H1 (cell line): ENCODE measurements at regions not wholly inside any gene's neighbourhood (a gene's known extent, or its start where the extent isn't known, plus 50 kb on each side); places are given as distances from the start of the nearest gene placed in this dataset.

Experiments
- CTCF ChIA-PET: fragments of 300-600 bp; sonication (Branson Sonifier 250); formaldehyde crosslinking; loops from one replicate; lab custom pipeline; 2021; ENCODE audit not compliant: partially characterized antibody; lab: Charles Lee
- POLR2A ChIA-PET: fragments of 300-600 bp; sonication (Branson Sonifier 250); formaldehyde crosslinking; loops from one replicate; lab custom pipeline; 2021; ENCODE audit warnings: inconsistent platforms; ENCODE audit not compliant: partially characterized antibody; lab: Charles Lee
- DNase-seq, 2 experiments: peaks; one replicate each; pipeline versions ENCODE4 v3.0.0 to v3.0.0-alpha.2; 2010 to 2022; ENCODE audit warnings: low spot score in 2 of 2, low read depth in 1 of 2, mixed read lengths in 1 of 2
- FAIRE-seq: peaks from 2 replicates; lab custom pipeline; 2011; peaks lifted over from hg19 to GRCh38; lab: Jason Lieb, UNC
- H2AFZ ChIP-seq: 2 replicates; pipeline ENCODE4 v1.8.1; 2012; ENCODE audit warnings: low read length, inconsistent platforms
- H2AK5ac ChIP-seq: 2 replicates; pipeline ENCODE4 v1.6.1; 2013; ENCODE audit warnings: low read depth, low read length
- H2BK120ac ChIP-seq: replicated peaks from 2 replicates; pipeline ENCODE3; 2013; ENCODE audit warnings: low read depth, low read length, inconsistent platforms
- H2BK12ac ChIP-seq: 2 replicates; pipeline ENCODE4 v1.6.1; 2013; ENCODE audit warnings: low read depth, low read length
- H2BK15ac ChIP-seq: 2 replicates; pipeline ENCODE4 v1.6.1; 2013; ENCODE audit warnings: low read length
- H2BK20ac ChIP-seq: 2 replicates; pipeline ENCODE4 v1.6.1; 2013; ENCODE audit warnings: low read length
- H2BK5ac ChIP-seq: 2 replicates; pipeline ENCODE4 v1.6.1; 2013; ENCODE audit warnings: low read depth, low read length
- H3K14ac ChIP-seq: 2 replicates; pipeline ENCODE4 v1.6.1; 2013; ENCODE audit warnings: inconsistent platforms; ENCODE audit not compliant: insufficient read length
- H3K18ac ChIP-seq: 2 replicates; pipeline ENCODE4 v1.6.1; 2013; ENCODE audit warnings: low read length; ENCODE audit errors: extremely low read depth
- H3K23ac ChIP-seq: 2 replicates; pipeline ENCODE4 v1.6.1; 2013; ENCODE audit warnings: inconsistent platforms; ENCODE audit not compliant: insufficient read length
- H3K23me2 ChIP-seq: 2 replicates; pipeline ENCODE4 v1.6.1; 2013; ENCODE audit warnings: low read depth, low read length
- H3K27ac ChIP-seq: 2 replicates; pipeline ENCODE4 v1.6.1; 2011; ENCODE audit warnings: low read depth, low read length, inconsistent platforms
- H3K27me3 ChIP-seq, 4 experiments: replicated peaks in 1 of 4; 1 replicate in 1 of 4; 2 replicates in 3 of 4; pipeline versions ENCODE4 v1.6.1 to v1.8.1; 2011 to 2013; ENCODE audit warnings: low read length in 3 of 4, mild to moderate bottlenecking in 3 of 4, inconsistent platforms in 2 of 4, mixed read lengths in 2 of 4, moderate library complexity in 1 of 4; ENCODE audit not compliant: control insufficient read depth in 3 of 4, insufficient read depth in 3 of 4; ENCODE audit errors: extremely low read depth in 1 of 4
- H3K36me3 ChIP-seq, 4 experiments: 2 replicates each; pipeline versions ENCODE4 v1.6.1 to v1.8.1; 2011 to 2013; ENCODE audit warnings: mild to moderate bottlenecking in 4 of 4, low read length in 3 of 4, moderate library complexity in 2 of 4, control low read depth in 1 of 4, inconsistent platforms in 1 of 4; ENCODE audit not compliant: insufficient read depth in 4 of 4, control insufficient read depth in 2 of 4
- H3K4ac ChIP-seq: replicated peaks from 2 replicates; pipeline ENCODE3; 2013; ENCODE audit warnings: low read length, low read depth, mixed read lengths, inconsistent platforms; ENCODE audit not compliant: insufficient read length
- H3K4me1 ChIP-seq, 4 experiments: replicated peaks in 1 of 4; 1 replicate in 1 of 4; 2 replicates in 3 of 4; pipeline versions ENCODE4 v1.6.1 to v1.8.1; 2011 to 2013; ENCODE audit warnings: low read length in 3 of 4, inconsistent platforms in 2 of 4, mixed read lengths in 1 of 4; ENCODE audit not compliant: insufficient read depth in 4 of 4, control insufficient read depth in 3 of 4
- H3K4me2 ChIP-seq, 2 experiments: 2 replicates each; pipeline versions ENCODE4 v1.6.1 to v1.8.1; 2011 to 2013; ENCODE audit warnings: low read depth in 2 of 2, low read length in 2 of 2, control low read depth in 1 of 2, inconsistent platforms in 1 of 2, mild to moderate bottlenecking in 1 of 2; ENCODE audit not compliant: insufficient read depth in 1 of 2
- H3K4me3 ChIP-seq, 4 experiments: fragments of 200-600, 300-600 bp in 1 of 4; sonication (generic), shearing (Covaris generic), sonication (Bioruptor Twin) in 1 of 4; 2 replicates each; pipeline versions ENCODE4 v1.5.1 to v1.8.1; 2011 to 2016; ENCODE audit warnings: low read length in 4 of 4, low read depth in 3 of 4, control low read depth in 2 of 4, inconsistent platforms in 2 of 4, mild to moderate bottlenecking in 2 of 4, mixed read lengths in 1 of 4, moderate library complexity in 1 of 4; ENCODE audit not compliant: insufficient read depth in 2 of 4; ENCODE audit errors: extremely low read depth in 1 of 4
- H3K56ac ChIP-seq: replicated peaks from 2 replicates; pipeline ENCODE3; 2013; ENCODE audit warnings: low read depth, mild to moderate bottlenecking, mixed read lengths, low read length, inconsistent platforms; ENCODE audit not compliant: insufficient read length
- H3K79me1 ChIP-seq: 2 replicates; pipeline ENCODE4 v1.6.1; 2013; ENCODE audit warnings: low read depth, low read length, control low read depth
- H3K79me2 ChIP-seq, 2 experiments: 2 replicates each; pipeline versions ENCODE4 v1.6.1 to v1.8.1; 2012 to 2013; ENCODE audit warnings: low read length in 2 of 2, mild to moderate bottlenecking in 2 of 2, inconsistent platforms in 1 of 2; ENCODE audit not compliant: insufficient read depth in 2 of 2, control insufficient read depth in 1 of 2
- H3K9ac ChIP-seq, 4 experiments: replicated peaks in 1 of 4; 1 replicate in 1 of 4; 2 replicates in 3 of 4; pipeline versions ENCODE4 v1.6.1 to v1.8.1; 2011 to 2013; ENCODE audit warnings: low read depth in 3 of 4, low read length in 3 of 4, control low read depth in 2 of 4, mild to moderate bottlenecking in 2 of 4, moderate library complexity in 2 of 4, inconsistent platforms in 1 of 4; ENCODE audit errors: extremely low read depth in 1 of 4
- H3K9me3 ChIP-seq, 2 experiments: 2 replicates each; pipeline versions ENCODE4 v1.6.1 to v1.8.1; 2012 to 2013; ENCODE audit warnings: mild to moderate bottlenecking in 2 of 2, moderate library complexity in 2 of 2, control low read depth in 1 of 2, inconsistent platforms in 1 of 2, low read depth in 1 of 2, low read length in 1 of 2, mixed read lengths in 1 of 2; ENCODE audit not compliant: insufficient read depth in 2 of 2
- H4K20me1 ChIP-seq, 2 experiments: replicated peaks in 1 of 2; 2 replicates each; pipeline versions ENCODE3 to v1.8.1; 2011 to 2013; ENCODE audit warnings: inconsistent platforms in 2 of 2, low read length in 2 of 2, mild to moderate bottlenecking in 1 of 2; ENCODE audit not compliant: insufficient read depth in 2 of 2, control insufficient read depth in 1 of 2
- H4K5ac ChIP-seq: 2 replicates; pipeline ENCODE4 v1.6.1; 2013; ENCODE audit warnings: low read length, low read depth, mixed read lengths, inconsistent platforms; ENCODE audit not compliant: insufficient read length
- H4K8ac ChIP-seq: 2 replicates; pipeline ENCODE4 v1.8.0; 2013; ENCODE audit warnings: mild to moderate bottlenecking, moderate library complexity, low read length, inconsistent platforms; ENCODE audit not compliant: insufficient read depth; ENCODE audit errors: extremely low read depth
- H4K91ac ChIP-seq: replicated peaks from 2 replicates; pipeline ENCODE3; 2013; ENCODE audit warnings: low read length, mixed read lengths, inconsistent platforms; ENCODE audit not compliant: insufficient read length
- ASH2L ChIP-seq: fragments of 200-600, 300-600 bp; sonication (generic); IDR thresholded peaks from one replicate; pipeline ENCODE4 v1.7.1; 2017; ENCODE audit warnings: low read length
- ATF2 ChIP-seq: IDR thresholded peaks from 2 replicates; pipeline ENCODE4 v1.6.1; 2012; ENCODE audit warnings: low read length, inconsistent platforms
- CHD1 ChIP-seq: IDR thresholded peaks from 2 replicates; pipeline ENCODE4 v1.6.1; 2012; ENCODE audit warnings: low read depth, low read length, improper control_type of control experiment
- CHD2 ChIP-seq: IDR thresholded peaks from 2 replicates; pipeline ENCODE4 v1.6.1; 2012; ENCODE audit warnings: low read length, improper control_type of control experiment
- HDAC2 ChIP-seq, 2 experiments: fragments of 300-600 bp in 1 of 2; sonication (generic) in 1 of 2; IDR thresholded peaks; 2 replicates each; pipeline ENCODE4 v1.6.1; 2011 to 2012; ENCODE audit warnings: low read depth in 2 of 2, low read length in 2 of 2, mild to moderate bottlenecking in 2 of 2, moderate library complexity in 2 of 2, borderline replicate concordance in 1 of 2, inconsistent platforms in 1 of 2
- MAFK ChIP-seq: IDR thresholded peaks from 2 replicates; pipeline ENCODE4 v1.6.1; 2012; ENCODE audit warnings: low read depth, mild to moderate bottlenecking, improper control_type of control experiment, low read length
- MAX ChIP-seq: IDR thresholded peaks from 2 replicates; pipeline ENCODE4 v1.6.1; 2012; ENCODE audit warnings: inconsistent platforms
- PHF8 ChIP-seq: fragments of 200-600 bp; sonication (generic); conservative IDR thresholded peaks from 2 replicates; pipeline ENCODE4 v1.7.1; 2012; ENCODE audit warnings: low read depth, mild to moderate bottlenecking, inconsistent platforms, low read length, moderate library complexity
- POLR2AphosphoS5 ChIP-seq: IDR thresholded peaks from 2 replicates; pipeline ENCODE4 v1.6.1; 2011; ENCODE audit warnings: low read depth, low read length
- SIRT6 ChIP-seq: IDR thresholded peaks from one replicate; pipeline ENCODE4 v1.7.1; 2012; ENCODE audit warnings: low read length, inconsistent platforms
- ZNF274 ChIP-seq: IDR thresholded peaks from 2 replicates; pipeline ENCODE4 v1.7.0; 2012; ENCODE audit warnings: low read length, borderline replicate concordance; ENCODE audit errors: extremely low read depth
- WGBS, 2 experiments: shearing (Covaris generic) in 1 of 2; methylation state at CpG; one replicate each; pipeline versions ENCODE4 v1.1.6 to v1.1.7; 2013 to 2015; ENCODE audit warnings: low lambda C conversion rate in 2 of 2, mixed read lengths in 2 of 2, inconsistent platforms in 1 of 2, low coverage in 1 of 2, missing lambda C conversion rate in 1 of 2; ENCODE audit not compliant: insufficient replicate concordance in 2 of 2, insufficient coverage in 1 of 2, insufficient read length in 1 of 2; ENCODE audit errors: extremely low coverage in 1 of 2, missing lambda C conversion rate in 1 of 2; 5-methylcytosine and 5-hydroxymethylcytosine counted together

GRCh38 chr14:101255765-101256125 is 305.6 kb upstream of the DIO3 start:
- no peak overlapping the region for H2AK5ac ChIP-seq
- H3K56ac ChIP-seq = no peak overlapping the region
- no peak overlapping the region for H4K5ac ChIP-seq
- H3K4me2 ChIP-seq = no peak overlapping the region
- FAIRE-seq (no peak), DNase-seq (no peak)
- H2BK5ac ChIP-seq = no peak overlapping the region
- no peak overlapping the region for H4K8ac ChIP-seq
- H3K9ac ChIP-seq = no peak overlapping the region
- H3K23me2 ChIP-seq = no peaks in the 10 kb centered on the region
- no peaks in the 10 kb centered on the region for H3K79me2 ChIP-seq
- POLR2A ChIA-PET = no interaction called here
- no peak overlapping the region for H2BK20ac ChIP-seq
- H3K18ac ChIP-seq = no peak overlapping the region
- H3K79me1 ChIP-seq = no peaks in the 10 kb centered on the region
- H3K27ac ChIP-seq = no peak overlapping the region
- H3K9me3 ChIP-seq = no peaks in the 10 kb centered on the region
- H3K27me3 ChIP-seq = no peaks in the 10 kb centered on the region
- H3K4ac ChIP-seq = no peak overlapping the region
- no peaks in the 10 kb centered on the region for H4K20me1 ChIP-seq
- 83% methylated on average over 8 of the region's 8 CpGs; no CpG with 5 or more reads in 1 of the 2 experiments for WGBS, 2 experiments
- no peak overlapping the region for H2BK120ac ChIP-seq
- CTCF ChIA-PET = interaction anchor here (3.7 kb wide), 1 partner anchor 21 kb away, joined by 12 read pairs; no protein-coding TSS in a partner anchor
- H2AFZ ChIP-seq = no peak overlapping the region
- H4K91ac ChIP-seq = no peak overlapping the region
- H3K14ac ChIP-seq = no peak overlapping the region
- H3K4me1 ChIP-seq = no peaks in the 10 kb centered on the region
- H2BK12ac ChIP-seq = no peak overlapping the region
- H3K4me3 ChIP-seq = no peak overlapping the region
- H3K36me3 ChIP-seq = no peaks in the 10 kb centered on the region
- H2BK15ac ChIP-seq = no peak overlapping the region
- no peak overlapping the region for H3K23ac ChIP-seq
- TF ChIP-seq ATF2 = no peak
- no peak for TF ChIP-seq POLR2AphosphoS5
- TF ChIP-seq CHD2 = no peak
- no peak for TF ChIP-seq HDAC2 (IDR thresholded peaks at IDR 0.05; ENCODE audit: borderline replicate concordance in 1 of 2, low read depth in 2 of 2, low read length in 2 of 2)
- TF ChIP-seq ASH2L = no peak
- no peak for TF ChIP-seq SIRT6
- no peak for TF ChIP-seq CHD1
- TF ChIP-seq MAFK = no peak
- TF ChIP-seq ZNF274 = no peak
- no peak for TF ChIP-seq MAX
- TF ChIP-seq PHF8 = no peak
